AG20443 (cell line): ENCODE measurements at regions not wholly inside any gene's neighbourhood (a gene's known extent, or its start where the extent isn't known, plus 50 kb on each side); places are given as distances from the start of the nearest gene placed in this dataset.
"Not testable (repeated sequence)": the region's sequence is repeated elsewhere in the genome, so short reads cannot be mapped to it uniquely, and the experiment has no call there.

Experiments
- DNase-seq: peaks from one replicate; pipeline ENCODE4 v3.0.0; 2012; ENCODE audit warnings: low spot score, mixed read lengths

DNA sequence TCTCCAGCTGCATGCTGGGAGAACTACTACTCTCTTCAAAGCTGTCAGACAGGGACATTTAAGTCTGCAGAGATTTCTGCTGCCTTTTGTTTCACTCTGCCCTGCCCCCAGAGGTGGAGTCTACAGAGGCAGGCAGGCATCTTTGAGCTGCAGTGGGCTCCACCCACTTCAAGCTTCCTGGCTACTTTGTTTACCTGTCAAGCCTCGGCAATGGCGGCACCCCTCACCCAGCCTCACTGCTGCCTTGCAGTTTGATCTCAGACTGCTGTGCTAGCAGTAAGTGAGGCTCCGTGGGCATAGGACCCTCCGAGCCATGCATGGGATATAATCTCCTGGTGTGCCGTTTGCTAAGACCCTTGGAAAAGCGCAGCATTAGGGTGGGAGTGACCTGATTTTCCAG, 61.7 kb downstream of the DMRTA1 start:
- not testable (repeated sequence) for DNase-seq

DNA sequence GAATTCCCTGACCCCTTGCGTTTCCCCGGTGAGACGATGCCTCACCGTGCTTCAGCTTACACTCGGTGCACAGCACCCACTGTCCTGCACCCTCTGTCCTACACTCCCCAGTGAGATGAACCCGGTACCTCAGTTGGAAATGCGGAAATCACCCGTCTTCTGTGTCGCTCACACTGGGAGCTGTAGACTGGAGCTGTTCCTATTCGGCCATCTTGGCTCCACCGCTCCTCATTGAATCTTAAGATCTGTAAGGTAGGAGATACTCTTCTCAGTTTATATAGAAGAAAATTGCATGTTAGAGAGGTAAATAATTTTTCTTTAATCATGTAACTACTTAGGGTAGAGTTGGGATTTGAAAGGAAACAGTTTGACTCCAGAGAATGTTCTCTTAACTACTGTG, 62.2 kb downstream of the DMRTA1 start:
- no peak for DNase-seq

DNA sequence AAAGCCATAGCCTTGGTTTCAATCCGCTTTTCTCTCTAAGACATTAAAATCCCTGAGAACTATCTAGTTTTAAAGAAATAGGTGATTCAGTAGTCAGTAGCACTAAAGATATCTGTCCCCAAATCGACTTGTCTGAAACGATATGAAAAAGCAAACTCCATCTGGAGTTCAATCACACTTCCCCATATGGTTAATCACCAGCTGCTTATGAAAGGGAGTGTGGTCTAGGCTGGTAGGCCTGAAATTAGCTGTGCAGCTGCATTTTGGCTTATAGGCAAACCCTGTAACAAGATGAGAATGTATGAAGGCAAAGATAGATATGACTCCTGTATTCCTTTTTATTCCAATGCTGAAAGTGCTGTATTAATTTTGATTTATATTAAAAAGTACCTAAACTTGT, 65.9 kb downstream of the DMRTA1 start:
- DNase-seq: no peak

DNA sequence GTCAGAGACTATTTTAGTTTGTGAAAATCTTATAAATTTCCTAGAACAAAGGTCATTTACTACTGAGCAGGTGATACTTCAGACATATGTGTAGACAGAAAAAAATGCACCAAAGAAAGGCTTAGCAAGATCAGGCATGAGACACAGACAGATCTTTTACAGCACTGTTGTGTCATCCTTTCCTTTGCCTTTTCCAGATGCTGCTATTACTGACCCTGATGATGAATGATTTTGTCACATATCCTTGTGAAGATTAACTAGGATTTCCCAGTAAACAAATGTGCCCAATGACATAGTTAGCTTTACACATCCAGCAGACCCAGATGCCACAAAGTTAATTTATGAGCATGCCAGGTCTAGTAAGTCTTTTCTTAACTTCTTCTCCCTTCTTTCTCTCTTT, 68.2 kb downstream of the DMRTA1 start:
- no peak for DNase-seq

DNA sequence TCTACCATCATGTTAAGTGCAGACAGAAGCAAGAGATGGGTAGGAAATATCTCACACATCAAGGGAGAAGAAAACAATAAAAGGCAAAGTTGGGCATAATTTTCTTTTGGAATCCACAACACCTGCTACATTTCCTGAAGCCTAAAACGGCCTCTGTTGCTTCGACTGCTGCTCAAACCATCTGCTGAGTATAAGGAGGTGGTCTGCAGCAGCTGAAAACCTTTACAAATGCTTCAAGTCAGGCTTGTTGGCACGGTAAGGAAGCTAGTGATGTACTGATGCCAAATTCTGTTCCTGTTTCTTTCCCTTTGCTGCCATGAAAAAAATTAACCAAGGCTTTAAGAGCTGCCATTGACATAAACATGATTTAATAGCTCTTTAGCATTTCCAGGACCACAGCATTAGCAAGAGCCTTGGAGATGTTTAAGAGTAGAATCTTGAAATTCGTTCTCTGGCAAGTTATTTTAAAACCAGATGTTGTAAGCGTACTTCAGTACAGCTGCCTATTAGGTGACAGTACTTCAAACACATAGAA, 75.6 kb downstream of the DMRTA1 start:
- DNase-seq: no peak

DNA sequence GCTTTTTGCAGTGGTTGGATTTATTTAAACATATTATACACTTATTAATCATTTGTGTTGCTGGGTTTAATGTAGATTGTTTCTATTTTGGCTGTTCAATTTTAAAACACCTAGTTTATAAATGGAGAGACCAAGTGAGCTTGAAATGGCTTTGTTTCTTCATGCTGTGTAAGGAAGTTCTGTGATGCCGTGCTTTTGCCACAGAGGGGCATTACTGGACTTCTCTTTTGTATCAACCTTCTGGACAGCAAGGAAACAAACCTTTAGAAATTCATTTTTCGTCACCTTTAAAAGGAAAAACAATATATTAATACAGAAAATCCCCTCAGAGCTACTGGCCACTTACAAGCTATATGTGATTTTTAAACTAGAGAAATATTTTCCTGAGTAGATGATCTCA, 81.9 kb downstream of the DMRTA1 start:
- DNase-seq: peak; percentile 43

DNA sequence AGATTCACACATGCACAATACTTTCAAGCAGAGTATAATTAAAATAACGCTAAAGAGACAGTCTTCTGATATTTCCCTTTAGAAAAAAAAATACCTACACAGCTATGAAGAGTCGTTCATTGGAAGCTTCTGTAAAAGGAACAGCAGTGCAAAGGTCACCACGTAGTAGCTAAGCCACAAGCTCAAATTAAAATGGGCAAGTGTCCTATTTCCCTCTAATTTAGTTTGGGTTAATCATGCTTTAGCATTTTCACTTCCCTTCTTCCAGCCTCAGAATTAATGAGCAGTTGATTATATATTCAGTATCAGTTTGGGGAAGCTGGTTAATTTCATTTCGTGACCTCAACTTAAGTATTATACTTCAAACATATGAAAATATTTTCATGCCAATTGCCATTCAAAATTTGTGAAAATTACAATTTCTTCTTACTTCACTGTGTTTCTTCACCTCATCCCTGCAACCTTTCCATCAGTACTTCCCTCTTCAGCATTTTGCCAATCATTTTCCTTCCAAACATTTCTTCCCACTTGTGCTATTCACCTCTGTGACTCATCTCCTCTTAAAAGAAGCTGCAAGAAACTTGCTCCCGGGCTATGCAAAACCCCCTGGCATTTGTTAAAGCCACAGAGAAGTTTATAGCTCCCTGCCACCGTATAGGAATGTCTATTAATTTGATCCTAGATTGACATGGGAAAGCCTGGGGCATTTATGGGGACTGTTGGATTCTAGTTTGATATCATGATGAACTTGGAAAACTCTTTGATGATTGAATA, 83.0 kb downstream of the DMRTA1 start:
- no peak for DNase-seq

DNA sequence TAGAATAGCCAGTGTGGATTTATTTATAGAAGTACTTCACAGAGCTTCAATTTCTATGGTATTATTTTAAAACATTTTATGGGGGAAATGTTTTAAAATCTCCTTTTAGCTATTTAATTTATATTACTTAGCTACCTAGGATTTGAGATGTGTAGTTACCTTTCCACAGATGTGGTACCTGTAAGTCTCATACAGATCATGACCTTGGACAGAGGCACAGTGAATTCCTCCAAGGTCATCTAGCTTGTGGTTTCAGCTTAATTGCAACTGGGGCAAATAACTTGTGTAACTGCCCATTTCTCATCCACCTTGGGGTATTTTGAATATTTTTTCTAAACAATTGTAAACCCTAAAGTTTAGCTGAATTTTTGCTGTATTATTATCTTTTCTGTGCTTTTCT, 89.2 kb downstream of the DMRTA1 start:
- no peak for DNase-seq

DNA sequence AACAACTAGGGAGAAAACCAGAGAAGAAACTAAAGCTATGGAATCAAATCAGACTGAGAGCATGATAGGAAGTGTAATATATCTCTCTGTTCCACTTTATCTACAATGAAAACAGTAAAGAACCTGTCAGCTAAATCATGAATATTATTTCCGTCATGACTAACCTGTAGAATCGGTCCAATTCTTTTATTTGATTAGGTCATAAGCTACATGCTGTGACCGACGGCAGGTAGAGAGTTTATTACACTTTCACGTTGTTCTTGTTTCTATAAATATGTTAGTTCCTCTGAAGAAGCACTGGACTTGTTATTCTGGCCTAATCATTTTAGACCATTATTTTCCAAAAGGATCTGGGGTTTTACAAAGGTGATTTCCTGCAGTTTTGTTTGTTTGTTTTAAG, 91.1 kb downstream of the DMRTA1 start:
- DNase-seq: no peak

DNA sequence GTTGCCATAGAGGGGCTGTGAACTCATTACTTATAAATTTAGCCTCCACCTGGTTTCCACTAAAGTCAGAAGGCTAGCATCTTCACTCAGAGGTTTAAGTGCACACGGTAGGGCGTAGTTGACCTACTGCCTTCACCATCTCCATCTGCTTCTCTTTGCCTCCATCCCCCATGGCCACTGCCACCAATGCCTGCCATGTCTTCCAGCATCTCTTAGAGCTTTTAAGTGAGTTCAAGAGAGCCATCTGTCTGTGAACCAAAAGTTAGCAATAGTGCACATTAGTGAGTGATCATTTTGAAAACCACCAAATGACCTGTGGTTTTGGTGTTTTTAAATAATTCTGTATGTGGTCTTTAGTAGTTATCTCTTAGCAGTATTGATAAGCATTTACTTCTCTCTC, 102.0 kb downstream of the DMRTA1 start:
- no peak for DNase-seq

DNA sequence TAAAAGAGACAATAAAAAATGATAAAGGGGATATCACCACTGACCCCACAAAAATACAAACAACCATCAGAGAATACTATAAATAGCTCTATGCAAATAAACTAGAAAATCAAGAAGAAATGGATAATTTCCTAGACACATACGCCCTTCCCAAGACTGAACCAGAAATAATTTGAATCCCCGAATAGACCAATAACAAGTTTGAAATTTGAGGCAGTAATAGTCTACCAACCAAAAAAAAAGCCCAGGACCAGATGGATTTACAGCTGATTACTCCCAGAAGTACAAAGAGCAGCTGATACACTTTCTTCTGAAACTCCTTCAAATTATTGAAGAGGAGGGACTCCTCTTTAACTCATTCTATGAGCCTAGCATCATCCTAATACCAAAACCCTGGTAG, 128.1 kb downstream of the DMRTA1 start:
- DNase-seq: no peak

DNA sequence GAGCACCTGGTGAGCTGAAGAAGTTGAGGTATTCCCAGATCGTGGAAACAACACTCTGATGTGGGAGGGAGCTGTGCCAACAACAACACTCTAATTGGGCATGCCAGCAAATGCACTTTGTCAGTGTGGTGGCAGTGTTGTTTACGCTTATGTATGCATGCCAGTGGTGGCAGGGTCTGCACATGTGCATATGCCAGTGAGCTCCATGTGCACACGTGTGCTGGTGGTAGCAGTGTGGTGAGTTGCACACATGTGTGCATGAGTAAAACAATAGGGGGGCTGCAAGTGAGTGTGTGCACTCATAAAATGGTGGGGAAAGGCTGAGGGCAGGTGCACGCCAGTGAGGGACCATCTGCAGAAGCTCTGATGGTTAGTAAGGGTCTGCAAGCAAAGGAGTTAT, 134.2 kb downstream of the DMRTA1 start:
- no peak for DNase-seq

DNA sequence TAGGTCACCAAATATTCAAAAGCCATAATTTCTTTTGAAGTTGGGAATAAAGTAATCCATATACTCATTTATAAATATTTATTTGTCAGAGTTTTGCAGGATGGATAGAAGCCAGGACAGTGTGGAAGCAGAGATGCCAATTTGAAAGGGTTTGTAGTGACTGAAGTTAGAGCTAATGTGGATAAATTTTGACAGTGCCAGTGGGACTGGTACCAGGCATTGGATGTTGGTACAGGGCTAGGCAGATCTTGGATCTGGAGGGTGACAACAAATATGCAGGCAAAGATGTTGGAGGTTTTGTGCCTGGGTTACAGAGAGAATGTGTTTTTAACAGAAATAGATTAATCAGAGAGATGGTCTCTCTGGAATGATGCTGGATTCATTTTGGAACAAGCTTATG, 135.6 kb downstream of the DMRTA1 start:
- no peak for DNase-seq

DNA sequence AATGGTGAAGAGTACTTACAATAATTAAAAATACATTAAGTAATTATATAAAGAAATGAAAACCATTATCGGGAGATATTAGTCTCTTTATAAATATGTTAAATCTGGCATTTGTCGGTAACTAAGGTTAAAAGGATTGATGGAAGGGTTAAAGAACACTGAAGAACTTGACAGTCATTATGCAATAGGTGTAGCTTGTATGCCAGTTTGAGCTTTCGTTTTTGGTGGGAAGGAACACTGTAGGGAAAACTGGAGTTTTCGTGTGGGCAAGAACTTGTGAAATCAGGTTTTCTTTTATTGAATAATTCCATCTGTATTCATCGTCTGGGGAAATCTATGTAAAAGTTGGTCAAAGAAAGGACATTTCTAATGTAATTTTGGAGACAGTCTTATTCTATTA, 142.3 kb downstream of the DMRTA1 start:
- no peak for DNase-seq

DNA sequence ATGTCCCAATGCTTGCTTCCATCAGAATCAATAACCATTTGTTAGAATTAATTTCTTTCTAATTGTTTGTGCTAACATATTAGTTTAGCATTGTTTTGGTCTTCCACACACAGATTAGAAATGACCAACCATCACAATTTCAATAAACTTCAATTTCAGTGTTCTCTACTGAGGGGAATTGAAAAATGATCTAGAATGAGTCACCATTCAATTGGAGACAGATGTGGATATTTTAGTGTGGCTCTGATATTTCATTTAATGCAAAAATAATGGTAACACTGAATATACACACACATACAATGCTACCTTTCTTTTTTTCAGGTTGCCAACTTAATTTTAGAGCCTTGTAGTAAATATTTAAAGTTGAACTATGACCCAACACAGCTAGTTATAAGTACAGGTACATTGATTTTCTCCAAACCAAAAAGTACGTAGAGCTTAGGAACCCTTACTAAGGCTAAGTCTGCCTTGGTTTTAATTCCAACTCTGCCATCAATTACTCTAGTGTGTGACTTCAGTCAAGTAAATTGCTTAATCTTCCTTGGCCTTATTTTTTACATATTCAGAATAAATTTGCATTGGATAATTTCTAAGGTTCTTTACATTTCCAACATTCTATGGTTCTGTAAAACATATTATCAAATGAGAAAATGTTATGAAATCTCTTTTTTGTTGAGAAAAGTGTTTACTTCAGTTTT, 143.9 kb downstream of the DMRTA1 start:
- no peak for DNase-seq

DNA sequence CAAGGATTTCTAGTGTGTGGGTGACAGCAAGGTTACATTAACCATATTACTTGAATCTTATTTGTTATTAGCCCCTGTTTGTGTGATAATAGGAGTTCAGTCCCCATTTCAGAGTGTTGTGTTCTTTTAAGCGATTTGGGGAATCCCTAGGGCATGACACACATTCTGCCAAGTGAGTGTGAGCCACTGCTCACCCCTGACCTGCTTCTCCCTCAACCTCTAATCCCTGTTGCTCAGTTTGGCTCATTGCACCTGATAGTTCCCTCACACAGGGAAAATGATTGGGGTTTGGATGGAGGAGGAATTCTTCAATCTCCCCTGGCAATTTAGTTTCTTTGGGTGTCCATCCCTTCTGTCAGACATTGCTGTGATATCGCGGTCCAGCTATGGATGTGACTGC, 149.2 kb downstream of the DMRTA1 start:
- DNase-seq: no peak

DNA sequence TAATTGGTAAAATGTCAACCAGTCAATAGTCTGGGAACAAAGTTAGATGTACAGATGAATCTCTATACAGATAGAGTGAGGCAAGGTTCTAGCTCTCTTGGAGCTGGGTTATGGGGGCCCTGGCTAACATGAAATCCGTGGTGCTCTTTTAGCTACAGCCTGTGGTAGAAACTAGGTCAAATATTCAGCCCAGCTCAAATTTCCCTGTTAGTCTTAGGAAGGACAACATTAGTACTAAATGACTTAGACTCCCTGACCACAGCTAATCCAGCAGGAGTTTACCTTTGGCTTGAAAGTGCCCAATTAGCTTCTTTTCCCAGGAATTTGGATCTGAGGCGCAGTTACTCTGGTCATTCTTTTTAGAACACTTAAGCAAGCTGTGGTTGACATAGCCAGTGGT, 170.5 kb downstream of the DMRTA1 start:
- no peak for DNase-seq

DNA sequence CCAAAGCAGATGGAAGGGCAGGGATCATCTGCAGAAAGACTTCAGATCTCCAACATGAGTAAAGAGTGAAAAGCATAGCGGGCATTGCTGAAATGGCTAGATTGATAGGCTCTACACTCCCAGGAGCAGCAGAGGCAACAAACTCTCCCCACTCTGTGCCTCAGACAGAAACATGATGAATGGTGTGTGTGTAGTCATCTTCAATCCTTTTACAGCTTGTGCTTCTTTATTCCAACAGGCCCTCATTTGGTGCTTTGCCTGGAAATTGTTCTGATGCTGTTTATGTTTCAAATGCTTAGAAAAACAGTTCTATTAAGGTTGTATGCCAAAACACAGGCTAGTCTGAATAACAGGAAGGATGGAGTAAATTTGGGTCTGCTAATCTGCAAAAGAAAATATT, 176.2 kb downstream of the DMRTA1 start:
- DNase-seq: no peak

DNA sequence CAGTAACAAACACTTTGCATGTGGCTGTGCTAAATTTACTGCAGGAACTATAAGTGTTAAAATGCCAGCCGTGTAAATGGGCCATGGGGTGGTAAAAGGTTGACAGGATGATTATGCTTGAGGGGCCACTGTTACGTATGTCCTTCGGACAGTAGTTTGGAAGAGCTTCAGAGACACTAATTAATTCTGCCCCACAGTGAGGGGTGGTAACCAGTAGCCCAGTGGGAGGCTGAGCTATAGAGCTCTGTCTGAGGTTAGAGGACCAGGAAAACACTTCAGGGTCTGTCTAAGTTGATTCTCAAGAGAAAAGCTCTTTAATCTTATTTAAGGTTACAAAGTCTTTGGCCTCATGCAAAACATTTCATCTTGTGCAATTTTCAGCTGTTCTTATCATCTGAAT, 176.6 kb downstream of the DMRTA1 start:
- DNase-seq: no peak

DNA sequence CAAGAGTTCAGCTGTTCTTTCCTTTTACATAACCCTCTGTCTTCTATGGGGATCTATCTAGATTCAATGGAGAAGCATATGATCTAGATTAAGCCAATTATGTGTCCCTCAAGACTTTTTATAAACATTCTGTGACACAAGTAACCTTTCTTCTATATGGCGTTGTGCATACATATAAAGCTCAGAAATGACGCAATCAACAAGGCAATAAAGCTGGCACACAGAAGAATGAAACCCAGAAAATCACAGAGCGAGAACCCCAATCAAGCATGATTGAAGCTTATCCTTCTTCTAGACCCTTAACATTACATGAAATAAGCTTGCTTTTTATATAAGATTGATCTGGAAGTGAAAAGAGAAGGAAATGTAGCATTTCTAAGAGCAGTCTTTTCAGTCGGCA, 178.9 kb downstream of the DMRTA1 start:
- no peak for DNase-seq

DNA sequence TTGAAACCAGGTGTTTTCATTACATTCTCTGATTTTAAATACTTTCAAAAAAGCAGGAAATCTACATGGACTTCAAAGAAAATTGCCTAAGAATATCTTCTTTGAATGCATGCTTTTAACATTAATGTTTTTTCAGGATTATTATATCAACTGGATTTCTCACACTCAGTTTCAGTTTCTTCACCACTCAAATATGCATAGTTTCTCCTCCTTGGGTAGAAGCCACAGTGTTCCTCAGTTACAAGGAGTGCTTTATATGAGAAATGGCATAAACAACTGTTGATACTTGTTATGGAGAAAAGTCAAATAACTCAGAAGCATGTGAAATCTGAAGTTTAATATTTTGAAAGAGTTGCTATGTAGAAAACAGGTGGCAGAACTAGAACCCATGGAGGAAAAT, 196.9 kb downstream of the DMRTA1 start:
- DNase-seq: peak; percentile 8

DNA sequence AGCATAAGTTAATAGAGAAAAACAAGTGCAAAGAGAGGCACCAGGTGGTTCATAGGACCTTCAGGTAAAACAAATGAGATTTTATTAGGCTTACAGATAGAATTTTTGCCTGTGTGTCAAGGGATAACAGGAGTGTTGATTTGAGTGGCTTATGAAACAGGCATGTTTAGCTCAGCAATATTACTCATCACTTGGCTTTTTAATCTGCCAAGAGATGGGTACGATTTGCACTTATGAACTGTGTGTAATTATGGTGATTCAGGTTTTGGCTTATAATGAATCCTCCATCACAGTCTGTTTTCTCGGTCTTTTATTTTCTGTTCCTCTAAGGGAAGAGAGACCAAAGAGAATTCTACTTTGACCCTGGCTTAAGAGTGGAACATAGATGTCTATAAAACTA, 199.3 kb downstream of the DMRTA1 start:
- peak; percentile 22 for DNase-seq

DNA sequence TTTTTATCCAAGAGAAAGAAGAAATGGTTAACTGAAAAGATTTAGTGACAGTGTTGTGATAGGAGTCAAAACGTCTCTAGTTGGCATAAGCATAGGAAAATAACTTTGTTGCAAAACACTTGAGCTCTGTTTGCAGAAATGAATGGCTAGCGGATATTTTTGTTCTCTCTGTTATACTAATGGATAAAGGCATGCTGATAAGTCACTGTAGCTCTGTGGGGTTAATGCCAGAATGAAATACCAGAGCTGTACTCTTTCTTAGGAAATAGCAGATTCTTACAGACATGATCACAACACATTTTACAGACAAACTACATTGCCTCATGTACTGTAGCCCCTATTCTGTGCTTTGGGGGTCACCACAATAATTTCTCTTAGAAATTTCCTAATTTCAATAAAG, 202.8 kb downstream of the DMRTA1 start:
- DNase-seq: peak; percentile 33

DNA sequence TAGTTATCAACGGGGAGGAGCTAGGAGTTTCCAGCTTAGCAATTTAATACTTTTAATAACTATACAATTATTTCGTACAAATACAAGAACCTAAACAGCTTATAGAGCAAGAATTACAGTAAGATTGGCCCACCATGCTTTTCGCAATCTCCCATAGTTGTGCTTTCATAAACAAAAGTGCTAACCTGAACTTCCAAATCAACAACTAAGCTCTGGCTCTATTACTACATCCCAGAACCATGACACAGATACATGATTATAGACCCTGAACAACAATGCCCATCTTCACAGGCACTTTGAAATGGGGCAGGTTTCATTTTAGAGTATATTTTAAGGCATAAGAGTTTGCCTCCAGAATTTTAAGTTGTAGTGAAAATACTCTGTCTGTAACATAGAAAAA, 203.5 kb downstream of the DMRTA1 start:
- no peak for DNase-seq
